SK-N-SH treated with all-trans-retinoic acid at 6 μM for 48 hours (cell line): ENCODE measurements at regions not wholly inside any gene's neighbourhood (a gene's known extent, or its start where the extent isn't known, plus 50 kb on each side); places are given as distances from the start of the nearest gene placed in this dataset.

ENCODE experiments used
- ATAC-seq: fragments of 200-7000 bp; cut with Tn5 transposase; 3 replicates; pipeline ENCODE4 v1.9.1; 2020; ENCODE audit warnings: mild to moderate bottlenecking, moderate library complexity
- ARNTL ChIP-seq: fragments of 450-650 bp; formaldehyde crosslinking; IDR thresholded peaks from 2 replicates; pipeline ENCODE4 v1.5.0; 2020; ENCODE audit warnings: low read depth, mild to moderate bottlenecking, moderate library complexity, borderline replicate concordance
- BACH2 ChIP-seq: fragments of 250-450 bp; sonication (Bioruptor Pico); IDR thresholded peaks from 2 replicates; pipeline ENCODE4 v1.9.0; 2021; ENCODE audit warnings: mild to moderate bottlenecking, borderline replicate concordance
- CSDC2 ChIP-seq: fragments of 250-450 bp; sonication (Bioruptor Pico); IDR thresholded peaks from 2 replicates; pipeline ENCODE4 v1.5.0; 2020; ENCODE audit warnings: mild to moderate bottlenecking, moderate library complexity
- ESRRG ChIP-seq: fragments of 250-450 bp; sonication (Bioruptor Pico); IDR thresholded peaks from 2 replicates; pipeline ENCODE4 v1.6.1; 2021; ENCODE audit warnings: mild to moderate bottlenecking
- GLIS3 ChIP-seq: fragments of 250-450 bp; sonication (Bioruptor Pico); IDR thresholded peaks from 2 replicates; pipeline ENCODE4 v1.5.0; 2020; ENCODE audit warnings: mild to moderate bottlenecking, moderate library complexity
- ISL1 ChIP-seq: fragments of 250-450 bp; sonication (Bioruptor Pico); IDR thresholded peaks from 2 replicates; pipeline ENCODE4 v2.1.2; 2022; ENCODE audit warnings: mild to moderate bottlenecking, moderate library complexity
- OSR1 ChIP-seq: fragments of 250-450 bp; sonication (Bioruptor Pico); IDR thresholded peaks from 2 replicates; pipeline ENCODE4 v1.8.0; 2022; ENCODE audit warnings: moderate library complexity, mild to moderate bottlenecking, inconsistent platforms
- PPARA ChIP-seq: fragments of 250-450 bp; sonication (Bioruptor Pico); IDR thresholded peaks from 2 replicates; pipeline ENCODE4 v1.5.0; 2020; ENCODE audit warnings: mild to moderate bottlenecking, borderline replicate concordance
- RARB ChIP-seq: fragments of 250-450 bp; sonication (Bioruptor Pico); IDR thresholded peaks from 2 replicates; pipeline ENCODE4 v1.8.0; 2021; ENCODE audit warnings: mild to moderate bottlenecking, moderate library complexity
- SNAI2 ChIP-seq: fragments of 250-450 bp; sonication (Bioruptor Pico); IDR thresholded peaks from 2 replicates; pipeline ENCODE4 v1.5.0; 2020; ENCODE audit warnings: mild to moderate bottlenecking, moderate library complexity
- TCF4 ChIP-seq: fragments of 250-450 bp; sonication (Bioruptor Pico); IDR thresholded peaks from 2 replicates; pipeline ENCODE4 v1.8.0; 2021; ENCODE audit warnings: mild to moderate bottlenecking, moderate library complexity, borderline replicate concordance
- ZFP3 ChIP-seq: fragments of 250-450 bp; sonication (Bioruptor Pico); IDR thresholded peaks from 2 replicates; pipeline ENCODE4 v1.5.0; 2020; ENCODE audit warnings: mild to moderate bottlenecking, moderate library complexity
- ZFP30 ChIP-seq: fragments of 450-650 bp; formaldehyde crosslinking; IDR thresholded peaks from 2 replicates; pipeline ENCODE4 v1.5.0; 2022; ENCODE audit warnings: mild to moderate bottlenecking, moderate library complexity
- ZNF565 ChIP-seq: fragments of 450-650 bp; formaldehyde crosslinking; conservative IDR thresholded peaks from 2 replicates; pipeline ENCODE4 v1.5.0; 2020; ENCODE audit warnings: low read depth, mild to moderate bottlenecking, moderate library complexity
- ZNF70 ChIP-seq: fragments of 450-650 bp; formaldehyde crosslinking; IDR thresholded peaks from 2 replicates; pipeline ENCODE4 v1.5.0; 2020; ENCODE audit warnings: mild to moderate bottlenecking, moderate library complexity
- ZNF8 ChIP-seq: fragments of 450-650 bp; formaldehyde crosslinking; IDR thresholded peaks from 2 replicates; pipeline ENCODE4 v1.5.0; 2020; ENCODE audit warnings: mild to moderate bottlenecking, moderate library complexity
- TF ChIP-seq, protein P1 (sequence below): fragments of 250-450 bp; sonication (Bioruptor Pico); IDR thresholded peaks from 2 replicates; pipeline ENCODE4 v1.5.0; 2020; ENCODE audit warnings: mild to moderate bottlenecking, moderate library complexity
- TF ChIP-seq, protein P2 (sequence below): fragments of 250-450 bp; sonication (Bioruptor Pico); IDR thresholded peaks from 2 replicates; pipeline ENCODE4 v1.5.1; 2021; ENCODE audit warnings: mild to moderate bottlenecking, moderate library complexity
- TF ChIP-seq, protein P3 (sequence below): fragments of 250-450 bp; sonication (Bioruptor Pico); IDR thresholded peaks from 2 replicates; pipeline ENCODE4 v1.8.0; 2021; ENCODE audit warnings: low read depth, mild to moderate bottlenecking, moderate library complexity, borderline replicate concordance
- TF ChIP-seq, protein P4 (sequence below): fragments of 250-450 bp; sonication (Bioruptor Pico); IDR thresholded peaks from 2 replicates; pipeline ENCODE4 v1.5.1; 2020; ENCODE audit warnings: low read depth, mild to moderate bottlenecking, moderate library complexity

GRCh38 chr12:38995249-38995648, 89.9 kb upstream of the CPNE8 start:
- TF ChIP-seq ZNF565 (CRISPR knock-in tag) (no peak), TCF4 (CRISPR knock-in tag) (no peak), ZFP30 (CRISPR knock-in tag) (no peak), ARNTL (CRISPR knock-in tag) (no peak), ZNF70 (no peak), BACH2 (no peak), ZNF8 (no peak), PPARA (CRISPR knock-in tag) (no peak), ISL1 (CRISPR knock-in tag) (no peak), CSDC2 (CRISPR knock-in tag) (no peak), OSR1 (no peak), GLIS3 (no peak), SNAI2 (CRISPR knock-in tag) (no peak)
- TF ChIP-seq, protein P1, sequence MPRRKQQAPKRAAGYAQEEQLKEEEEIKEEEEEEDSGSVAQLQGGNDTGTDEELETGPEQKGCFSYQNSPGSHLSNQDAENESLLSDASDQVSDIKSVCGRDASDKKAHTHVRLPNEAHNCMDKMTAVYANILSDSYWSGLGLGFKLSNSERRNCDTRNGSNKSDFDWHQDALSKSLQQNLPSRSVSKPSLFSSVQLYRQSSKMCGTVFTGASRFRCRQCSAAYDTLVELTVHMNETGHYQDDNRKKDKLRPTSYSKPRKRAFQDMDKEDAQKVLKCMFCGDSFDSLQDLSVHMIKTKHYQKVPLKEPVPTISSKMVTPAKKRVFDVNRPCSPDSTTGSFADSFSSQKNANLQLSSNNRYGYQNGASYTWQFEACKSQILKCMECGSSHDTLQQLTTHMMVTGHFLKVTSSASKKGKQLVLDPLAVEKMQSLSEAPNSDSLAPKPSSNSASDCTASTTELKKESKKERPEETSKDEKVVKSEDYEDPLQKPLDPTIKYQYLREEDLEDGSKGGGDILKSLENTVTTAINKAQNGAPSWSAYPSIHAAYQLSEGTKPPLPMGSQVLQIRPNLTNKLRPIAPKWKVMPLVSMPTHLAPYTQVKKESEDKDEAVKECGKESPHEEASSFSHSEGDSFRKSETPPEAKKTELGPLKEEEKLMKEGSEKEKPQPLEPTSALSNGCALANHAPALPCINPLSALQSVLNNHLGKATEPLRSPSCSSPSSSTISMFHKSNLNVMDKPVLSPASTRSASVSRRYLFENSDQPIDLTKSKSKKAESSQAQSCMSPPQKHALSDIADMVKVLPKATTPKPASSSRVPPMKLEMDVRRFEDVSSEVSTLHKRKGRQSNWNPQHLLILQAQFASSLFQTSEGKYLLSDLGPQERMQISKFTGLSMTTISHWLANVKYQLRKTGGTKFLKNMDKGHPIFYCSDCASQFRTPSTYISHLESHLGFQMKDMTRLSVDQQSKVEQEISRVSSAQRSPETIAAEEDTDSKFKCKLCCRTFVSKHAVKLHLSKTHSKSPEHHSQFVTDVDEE (CRISPR knock-in tag), result no peak
- TF ChIP-seq, protein P2, sequence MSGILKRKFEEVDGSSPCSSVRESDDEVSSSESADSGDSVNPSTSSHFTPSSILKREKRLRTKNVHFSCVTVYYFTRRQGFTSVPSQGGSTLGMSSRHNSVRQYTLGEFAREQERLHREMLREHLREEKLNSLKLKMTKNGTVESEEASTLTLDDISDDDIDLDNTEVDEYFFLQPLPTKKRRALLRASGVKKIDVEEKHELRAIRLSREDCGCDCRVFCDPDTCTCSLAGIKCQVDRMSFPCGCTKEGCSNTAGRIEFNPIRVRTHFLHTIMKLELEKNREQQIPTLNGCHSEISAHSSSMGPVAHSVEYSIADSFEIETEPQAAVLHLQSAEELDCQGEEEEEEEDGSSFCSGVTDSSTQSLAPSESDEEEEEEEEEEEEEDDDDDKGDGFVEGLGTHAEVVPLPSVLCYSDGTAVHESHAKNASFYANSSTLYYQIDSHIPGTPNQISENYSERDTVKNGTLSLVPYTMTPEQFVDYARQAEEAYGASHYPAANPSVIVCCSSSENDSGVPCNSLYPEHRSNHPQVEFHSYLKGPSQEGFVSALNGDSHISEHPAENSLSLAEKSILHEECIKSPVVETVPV (CRISPR knock-in tag), result no peak
- ATAC-seq, result no peak

DNA sequence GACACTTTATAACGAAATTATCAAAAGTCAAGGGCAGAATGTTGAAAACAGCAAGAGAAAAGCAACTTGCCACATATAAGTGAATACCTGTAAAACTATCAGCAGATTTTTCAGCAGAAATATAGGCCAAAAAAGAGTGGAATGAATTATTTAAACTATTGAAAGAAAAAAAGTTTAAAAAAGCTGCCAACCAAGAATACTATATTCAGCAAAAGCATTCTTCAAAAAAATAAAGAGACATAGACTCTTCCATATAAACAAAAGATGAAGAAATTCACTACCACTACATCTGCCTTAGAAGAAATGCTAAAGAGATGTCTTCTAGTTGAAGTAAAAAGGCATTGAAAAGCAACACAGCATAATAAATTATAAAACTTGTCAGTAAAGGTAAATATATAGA, 80.6 kb upstream of the CPNE8 start:
- no peak for ATAC-seq
- TF ChIP-seq ZFP30 (CRISPR knock-in tag) (no peak), PPARA (CRISPR knock-in tag) (no peak), ESRRG (no peak), ISL1 (CRISPR knock-in tag) (no peak), ZNF565 (CRISPR knock-in tag) (no peak)
- TF ChIP-seq, protein P2 (CRISPR knock-in tag), result no peak
- TF ChIP-seq, protein P3, sequence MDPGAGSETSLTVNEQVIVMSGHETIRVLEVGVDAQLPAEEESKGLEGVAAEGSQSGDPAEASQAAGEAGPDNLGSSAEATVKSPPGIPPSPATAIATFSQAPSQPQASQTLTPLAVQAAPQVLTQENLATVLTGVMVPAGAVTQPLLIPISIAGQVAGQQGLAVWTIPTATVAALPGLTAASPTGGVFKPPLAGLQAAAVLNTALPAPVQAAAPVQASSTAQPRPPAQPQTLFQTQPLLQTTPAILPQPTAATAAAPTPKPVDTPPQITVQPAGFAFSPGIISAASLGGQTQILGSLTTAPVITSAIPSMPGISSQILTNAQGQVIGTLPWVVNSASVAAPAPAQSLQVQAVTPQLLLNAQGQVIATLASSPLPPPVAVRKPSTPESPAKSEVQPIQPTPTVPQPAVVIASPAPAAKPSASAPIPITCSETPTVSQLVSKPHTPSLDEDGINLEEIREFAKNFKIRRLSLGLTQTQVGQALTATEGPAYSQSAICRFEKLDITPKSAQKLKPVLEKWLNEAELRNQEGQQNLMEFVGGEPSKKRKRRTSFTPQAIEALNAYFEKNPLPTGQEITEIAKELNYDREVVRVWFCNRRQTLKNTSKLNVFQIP, result no peak
- TF ChIP-seq, protein P4, sequence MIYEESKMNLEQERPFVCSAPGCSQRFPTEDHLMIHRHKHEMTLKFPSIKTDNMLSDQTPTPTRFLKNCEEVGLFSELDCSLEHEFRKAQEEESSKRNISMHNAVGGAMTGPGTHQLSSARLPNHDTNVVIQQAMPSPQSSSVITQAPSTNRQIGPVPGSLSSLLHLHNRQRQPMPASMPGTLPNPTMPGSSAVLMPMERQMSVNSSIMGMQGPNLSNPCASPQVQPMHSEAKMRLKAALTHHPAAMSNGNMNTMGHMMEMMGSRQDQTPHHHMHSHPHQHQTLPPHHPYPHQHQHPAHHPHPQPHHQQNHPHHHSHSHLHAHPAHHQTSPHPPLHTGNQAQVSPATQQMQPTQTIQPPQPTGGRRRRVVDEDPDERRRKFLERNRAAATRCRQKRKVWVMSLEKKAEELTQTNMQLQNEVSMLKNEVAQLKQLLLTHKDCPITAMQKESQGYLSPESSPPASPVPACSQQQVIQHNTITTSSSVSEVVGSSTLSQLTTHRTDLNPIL (CRISPR knock-in tag), result no peak
- TF ChIP-seq, all 23 proteins: peak for 0

DNA sequence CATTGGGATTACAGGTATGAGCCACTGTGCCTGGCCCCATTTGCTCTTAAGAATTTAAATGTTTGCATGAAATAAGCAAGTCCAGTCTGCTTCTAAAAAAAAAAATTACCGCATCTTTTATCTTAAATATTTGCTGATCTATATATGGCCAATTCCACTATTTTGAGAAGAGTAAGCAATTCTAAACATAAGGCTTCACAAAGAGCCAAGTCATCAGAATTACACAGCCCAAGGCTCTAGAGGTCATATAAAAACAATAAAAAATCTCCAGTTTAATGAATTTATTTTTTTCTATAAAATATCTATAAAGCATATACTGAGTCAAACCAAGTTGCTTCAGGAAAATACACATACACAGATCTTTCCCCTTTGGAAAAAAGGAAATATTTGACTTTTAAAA, 79.0 kb upstream of the CPNE8 start:
- TF ChIP-seq ESRRG (no peak), CSDC2 (CRISPR knock-in tag) (no peak), OSR1 (no peak)
- ATAC-seq, result no peak

GRCh38 chr12:38983117-38983571, 77.8 kb upstream of the CPNE8 start:
- ATAC-seq, result no peak
- TF ChIP-seq PPARA (CRISPR knock-in tag), result no peak
- no peak for TF ChIP-seq ZNF8
- no peak for TF ChIP-seq ESRRG
- no peak for TF ChIP-seq OSR1
- TF ChIP-seq, protein P1 (CRISPR knock-in tag), result no peak
- TF ChIP-seq CSDC2 (CRISPR knock-in tag), result no peak
- no peak for TF ChIP-seq RARB (CRISPR knock-in tag)
- no peak for TF ChIP-seq ISL1 (CRISPR knock-in tag)
- no peak for TF ChIP-seq ZFP3
- TF ChIP-seq ZNF70, result no peak
- TF ChIP-seq, protein P4 (CRISPR knock-in tag), result no peak
- TF ChIP-seq TCF4 (CRISPR knock-in tag), result no peak
- TF ChIP-seq BACH2, result no peak
- TF ChIP-seq ZFP30 (CRISPR knock-in tag), result no peak
- TF ChIP-seq, protein P2 (CRISPR knock-in tag), result no peak
- TF ChIP-seq ARNTL (CRISPR knock-in tag), result no peak
